ENCODE measurements at regions not wholly inside any gene's neighbourhood (a gene's known extent, or its start where the extent isn't known, plus 50 kb on each side); places are given as distances from the start of the nearest gene placed in this dataset.

DNA sequence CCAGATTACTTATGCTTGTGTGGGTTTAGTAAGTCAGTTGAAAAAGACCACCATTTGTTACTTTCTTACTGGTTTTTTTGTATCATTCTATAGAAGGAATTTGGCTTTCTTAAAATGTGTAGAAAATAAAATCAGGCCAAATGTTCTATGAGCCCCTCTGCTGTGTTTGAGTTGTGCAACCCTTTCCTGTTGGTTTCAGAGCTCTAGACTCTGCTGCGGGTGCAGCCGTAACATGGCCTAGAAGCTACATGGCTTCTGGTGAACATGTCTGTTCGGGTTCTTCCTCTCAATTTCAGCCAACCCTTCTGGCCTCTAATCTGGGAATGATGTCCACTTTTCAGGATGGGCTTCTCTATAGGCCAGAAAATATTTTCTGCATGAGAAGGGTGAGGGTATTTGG lies 56.6 kb upstream of the RAB18 start:
- no peak for TF ChIP-seq EZH2phosphoT487 (IDR thresholded peaks at IDR 0.05; ENCODE audit: borderline replicate concordance, low read length)
- TF ChIP-seq, protein P1, sequence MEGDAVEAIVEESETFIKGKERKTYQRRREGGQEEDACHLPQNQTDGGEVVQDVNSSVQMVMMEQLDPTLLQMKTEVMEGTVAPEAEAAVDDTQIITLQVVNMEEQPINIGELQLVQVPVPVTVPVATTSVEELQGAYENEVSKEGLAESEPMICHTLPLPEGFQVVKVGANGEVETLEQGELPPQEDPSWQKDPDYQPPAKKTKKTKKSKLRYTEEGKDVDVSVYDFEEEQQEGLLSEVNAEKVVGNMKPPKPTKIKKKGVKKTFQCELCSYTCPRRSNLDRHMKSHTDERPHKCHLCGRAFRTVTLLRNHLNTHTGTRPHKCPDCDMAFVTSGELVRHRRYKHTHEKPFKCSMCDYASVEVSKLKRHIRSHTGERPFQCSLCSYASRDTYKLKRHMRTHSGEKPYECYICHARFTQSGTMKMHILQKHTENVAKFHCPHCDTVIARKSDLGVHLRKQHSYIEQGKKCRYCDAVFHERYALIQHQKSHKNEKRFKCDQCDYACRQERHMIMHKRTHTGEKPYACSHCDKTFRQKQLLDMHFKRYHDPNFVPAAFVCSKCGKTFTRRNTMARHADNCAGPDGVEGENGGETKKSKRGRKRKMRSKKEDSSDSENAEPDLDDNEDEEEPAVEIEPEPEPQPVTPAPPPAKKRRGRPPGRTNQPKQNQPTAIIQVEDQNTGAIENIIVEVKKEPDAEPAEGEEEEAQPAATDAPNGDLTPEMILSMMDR (conservative IDR thresholded peaks at IDR 0.05; ENCODE audit: low read depth, low read length), result no peak
- TF ChIP-seq EZH2 (IDR thresholded peaks at IDR 0.05; ENCODE audit: low read length, unreplicated experiment), result no peak

Measured in PC-3 (cell line).